H9 (cell line): ENCODE measurements at regions not wholly inside any gene's neighbourhood (a gene's known extent, or its start where the extent isn't known, plus 50 kb on each side); places are given as distances from the start of the nearest gene placed in this dataset.

Experiments
- DNase-seq: peaks from one replicate; pipeline ENCODE4 v3.0.0-alpha.2; 2017
- H2AFZ ChIP-seq: one replicate; pipeline ENCODE4 v1.6.1; 2013; ENCODE audit warnings: mild to moderate bottlenecking, low read length, control low read depth, moderate library complexity
- H2AK5ac ChIP-seq: 2 replicates; pipeline ENCODE4 v1.6.1; 2013; ENCODE audit warnings: low read length, control low read depth, mixed read lengths; ENCODE audit not compliant: insufficient read length
- H2BK120ac ChIP-seq: one replicate; pipeline ENCODE4 v1.6.1; 2013; ENCODE audit warnings: low read depth, mild to moderate bottlenecking, low read length, control low read depth, inconsistent platforms; ENCODE audit not compliant: poor library complexity, severe bottlenecking
- H2BK12ac ChIP-seq: 2 replicates; pipeline ENCODE4 v1.6.1; 2013; ENCODE audit warnings: low read length, control low read depth, mixed read lengths, low read depth; ENCODE audit not compliant: insufficient read length
- H2BK15ac ChIP-seq: 2 replicates; pipeline ENCODE4 v1.6.1; 2013; ENCODE audit warnings: low read depth, low read length, control low read depth
- H2BK20ac ChIP-seq: one replicate; pipeline ENCODE4 v1.6.1; 2013; ENCODE audit warnings: low read depth, mild to moderate bottlenecking, low read length, control low read depth, inconsistent platforms; ENCODE audit not compliant: poor library complexity, severe bottlenecking
- H2BK5ac ChIP-seq: 2 replicates; pipeline ENCODE4 v1.6.1; 2013; ENCODE audit warnings: low read length, control low read depth, mixed read lengths; ENCODE audit not compliant: insufficient read length
- H3K14ac ChIP-seq: 2 replicates; pipeline ENCODE4 v1.6.1; 2013; ENCODE audit warnings: low read length, control low read depth; ENCODE audit not compliant: insufficient read depth
- H3K18ac ChIP-seq: 2 replicates; pipeline ENCODE4 v1.6.1; 2013; ENCODE audit warnings: low read depth, mild to moderate bottlenecking, mixed read lengths, low read length, control low read depth; ENCODE audit not compliant: insufficient read length
- H3K23ac ChIP-seq: 2 replicates; pipeline ENCODE4 v1.6.1; 2013; ENCODE audit warnings: low read length, control low read depth, mixed read lengths, low read depth; ENCODE audit not compliant: insufficient read length
- H3K23me2 ChIP-seq: 2 replicates; pipeline ENCODE4 v1.6.1; 2013; ENCODE audit warnings: low read depth, mild to moderate bottlenecking, mixed read lengths, low read length, control low read depth; ENCODE audit not compliant: insufficient read length, poor library complexity, severe bottlenecking
- H3K27ac ChIP-seq: 2 replicates; pipeline ENCODE4 v1.5.1; 2013; ENCODE audit warnings: low read length, control low read depth, mixed read lengths, low read depth; ENCODE audit not compliant: insufficient read length
- H3K27me3 ChIP-seq: 2 replicates; pipeline ENCODE4 v1.6.1; 2013; ENCODE audit warnings: low read length, control low read depth, inconsistent platforms; ENCODE audit not compliant: insufficient read depth
- H3K4ac ChIP-seq: 2 replicates; pipeline ENCODE4 v1.6.1; 2013; ENCODE audit warnings: low read depth, mild to moderate bottlenecking, control low read depth, inconsistent platforms, low read length, moderate library complexity
- H3K4me1 ChIP-seq: 2 replicates; pipeline ENCODE4 v1.6.1; 2013; ENCODE audit warnings: low read length, control low read depth, inconsistent platforms; ENCODE audit not compliant: insufficient read depth
- H3K4me2 ChIP-seq: 2 replicates; pipeline ENCODE4 v1.6.1; 2013; ENCODE audit warnings: low read length, control low read depth, mixed read lengths; ENCODE audit not compliant: insufficient read length, insufficient read depth
- H3K56ac ChIP-seq: 2 replicates; pipeline ENCODE4 v1.6.1; 2013; ENCODE audit warnings: low read depth, mild to moderate bottlenecking, mixed read lengths, low read length, control low read depth; ENCODE audit not compliant: insufficient read length
- H3K79me1 ChIP-seq: 2 replicates; pipeline ENCODE4 v1.6.1; 2013; ENCODE audit warnings: low read depth, mild to moderate bottlenecking, moderate library complexity, low read length, control low read depth, inconsistent platforms; ENCODE audit not compliant: insufficient read depth, poor library complexity, severe bottlenecking
- H3K79me2 ChIP-seq: 2 replicates; pipeline ENCODE4 v1.6.1; 2013; ENCODE audit warnings: low read length, control low read depth, inconsistent platforms; ENCODE audit not compliant: insufficient read depth
- H3K9ac ChIP-seq: 2 replicates; pipeline ENCODE4 v1.6.1; 2013; ENCODE audit warnings: low read length, control low read depth, mixed read lengths; ENCODE audit not compliant: insufficient read length; ENCODE audit errors: extremely low read depth
- H3K9me3 ChIP-seq: one replicate; pipeline ENCODE4 v1.6.1; 2013; ENCODE audit warnings: low read depth, low read length, inconsistent platforms; ENCODE audit not compliant: control insufficient read depth
- H3T11ph ChIP-seq: one replicate; pipeline ENCODE4 v1.6.1; 2013; ENCODE audit warnings: mild to moderate bottlenecking, low read length, control low read depth, inconsistent platforms
- H4K20me1 ChIP-seq: one replicate; pipeline ENCODE4 v1.6.1; 2013; ENCODE audit not compliant: control insufficient read depth, insufficient read length, insufficient read depth
- H4K5ac ChIP-seq: 2 replicates; pipeline ENCODE4 v1.6.1; 2013; ENCODE audit warnings: low read depth, mild to moderate bottlenecking, mixed read lengths, low read length, control low read depth; ENCODE audit not compliant: insufficient read length
- H4K8ac ChIP-seq: replicated peaks from 2 replicates; pipeline ENCODE4 v1.6.1; 2013; ENCODE audit warnings: low read length, control low read depth, mixed read lengths, low read depth; ENCODE audit not compliant: insufficient read length
- H4K91ac ChIP-seq: 2 replicates; pipeline ENCODE4 v1.6.1; 2013; ENCODE audit warnings: low read depth, mild to moderate bottlenecking, moderate library complexity, mixed read lengths, low read length, control low read depth; ENCODE audit not compliant: insufficient read length
- H3K27ac Mint-ChIP-seq, 3 experiments: 2 replicates in 2 of 3; 3 replicates in 1 of 3; pipeline ENCODE4 v1.8.0; 2020 to 2021; ENCODE audit warnings: mixed read lengths in 3 of 3, mild to moderate bottlenecking in 1 of 3, moderate library complexity in 1 of 3
- H3K27me3 Mint-ChIP-seq: 2 replicates; pipeline ENCODE4 v1.8.0; 2021; ENCODE audit warnings: low read depth, mild to moderate bottlenecking, moderate library complexity, mixed read lengths
- H3K36me3 Mint-ChIP-seq, 3 experiments: 2 replicates in 2 of 3; 3 replicates in 1 of 3; pipeline ENCODE4 v1.8.0; 2020 to 2021; ENCODE audit warnings: low read depth in 3 of 3, mixed read lengths in 3 of 3; ENCODE audit not compliant: insufficient read depth in 1 of 3
- H3K4me1 Mint-ChIP-seq, 2 experiments: 2 replicates each; pipeline ENCODE4 v1.8.0; 2020; ENCODE audit warnings: mixed read lengths in 2 of 2
- H3K4me3 Mint-ChIP-seq, 2 experiments: 2 replicates in 1 of 2; 3 replicates in 1 of 2; pipeline ENCODE4 v1.8.0; 2020 to 2021; ENCODE audit warnings: mild to moderate bottlenecking in 2 of 2, mixed read lengths in 2 of 2, moderate library complexity in 1 of 2
- H3K9me3 Mint-ChIP-seq, 2 experiments: 2 replicates in 1 of 2; 3 replicates in 1 of 2; pipeline ENCODE4 v1.8.0; 2020; ENCODE audit warnings: mild to moderate bottlenecking in 2 of 2, mixed read lengths in 2 of 2, moderate library complexity in 1 of 2
- CTCF ChIP-seq: fragments of 200-600 bp; sonication (generic); conservative IDR thresholded peaks from 3 replicates; pipeline ENCODE4 v1.8.0; 2021; ENCODE audit warnings: antibody characterized with exemption, mild to moderate bottlenecking
- WGBS: extraction: QIAGEN DNeasy Blood & Tissue Kit; methylation state at CpG from one replicate; pipeline ENCODE4 v1.1.7; 2013; ENCODE audit warnings: missing lambda C conversion rate, low lambda C conversion rate, mixed read lengths; ENCODE audit not compliant: insufficient read length; ENCODE audit errors: extremely low coverage; 5-methylcytosine and 5-hydroxymethylcytosine counted together

- no peak for DNase-seq
- Histone ChIP-seq H3K23ac (no peak overlapping the region), H3K27me3 (no peaks in the 10 kb centered on the region), H4K8ac (no peak overlapping the region), H2AFZ (no peak overlapping the region), H3K18ac (no peak overlapping the region), H2BK15ac (no peak overlapping the region), H3K79me1 (no peaks in the 10 kb centered on the region), H3K14ac (no peak overlapping the region), H2BK120ac (no peak overlapping the region), H2BK12ac (no peak overlapping the region), H3K4me2 (no peak overlapping the region), H4K20me1 (no peaks in the 10 kb centered on the region), H3K9me3 (no peaks in the 10 kb centered on the region), H3K4ac (no peak overlapping the region), H3K23me2 (no peaks in the 10 kb centered on the region), H3K79me2 (no peaks in the 10 kb centered on the region), H3T11ph (no peak overlapping the region), H2BK20ac (no peak overlapping the region), H4K91ac (no peak overlapping the region), H3K4me1 (no peaks in the 10 kb centered on the region; the same call in 1 of the 2 replicates), H3K9ac (no peak overlapping the region), H2BK5ac (no peak overlapping the region), H2AK5ac (no peak overlapping the region), H3K27ac (no peak overlapping the region), H4K5ac (no peak overlapping the region), H3K56ac (no peak overlapping the region)
- WGBS = no CpG with 5 or more reads among the region's 3 CpGs
- peaks cover 5 to 7% of the 10 kb centered on the region in 2 experiments; a peak in 3 of 4 replicates for H3K4me1 Mint-ChIP-seq
- H3K27me3 Mint-ChIP-seq = no peaks in the 10 kb centered on the region
- peaks cover 2 to 7% of the 10 kb centered on the region in 2 experiments; a peak in 4 of 5 replicates for H3K9me3 Mint-ChIP-seq
- no peak overlapping the region for H3K27ac Mint-ChIP-seq
- H3K4me3 Mint-ChIP-seq = no peak overlapping the region
- H3K36me3 Mint-ChIP-seq = peaks cover 0 to 3% (median 2%) of the 10 kb centered on the region in 3 experiments; a peak in 5 of 7 replicates
- TF ChIP-seq CTCF = no peak
These were observed 88.5 kb downstream of the EGLN3 start for GRCh38 chr14:33862261-33862802.
